NCI-H524 treated with DMSO at 0.1 percent for 48 hours (cell line): ENCODE measurements at regions not wholly inside any gene's neighbourhood (a gene's known extent, or its start where the extent isn't known, plus 50 kb on each side); places are given as distances from the start of the nearest gene placed in this dataset.

ENCODE experiments used
- DNase-seq: peaks from one replicate; lab custom pipeline; 2025; lab: John Stamatoyannopoulos, UW

DNA sequence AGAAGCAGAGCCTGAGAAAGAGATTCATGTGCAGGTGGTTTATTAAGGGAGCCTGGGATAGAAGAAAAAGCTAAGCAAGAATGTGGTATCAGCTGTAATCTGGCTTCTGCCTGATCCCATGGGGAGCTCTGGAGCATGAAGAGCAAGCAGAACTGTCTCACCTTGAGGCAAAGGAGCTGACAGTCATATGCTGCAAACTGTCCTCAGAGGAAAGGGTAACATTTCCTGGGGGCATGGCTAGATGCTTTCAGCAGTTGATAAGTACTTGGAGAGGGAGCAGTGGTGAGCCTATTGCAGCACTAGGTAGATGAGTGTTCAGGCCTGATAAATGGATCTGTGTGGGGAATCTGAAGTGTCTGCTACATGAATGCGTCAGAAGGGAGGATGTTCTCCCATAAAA, 621.5 kb upstream of the BTBD3 start:
- DNase-seq: no peak

DNA sequence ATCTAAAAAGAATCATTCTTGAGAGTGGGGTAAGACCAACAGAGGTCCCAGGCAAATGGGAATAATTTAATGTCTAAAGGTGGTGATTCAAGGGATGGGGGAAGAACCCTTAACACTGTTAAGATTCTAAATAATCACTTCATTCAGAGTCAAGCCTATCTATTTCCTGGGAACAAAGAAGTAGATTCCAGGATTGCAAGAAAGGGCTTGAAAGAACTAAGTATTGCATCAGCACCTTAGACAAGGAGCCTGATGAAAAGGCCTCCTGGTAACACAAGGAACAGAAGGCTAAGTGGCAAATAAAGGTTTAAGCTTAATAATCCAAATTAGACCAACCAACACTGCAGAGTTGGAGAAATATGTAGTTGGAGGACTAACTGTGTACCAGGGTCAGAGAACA, 620.7 kb upstream of the BTBD3 start:
- no peak for DNase-seq

- DNase-seq: no peak
These were observed 616.0 kb upstream of the BTBD3 start for GRCh38 chr20:11301699-11302098.

DNA sequence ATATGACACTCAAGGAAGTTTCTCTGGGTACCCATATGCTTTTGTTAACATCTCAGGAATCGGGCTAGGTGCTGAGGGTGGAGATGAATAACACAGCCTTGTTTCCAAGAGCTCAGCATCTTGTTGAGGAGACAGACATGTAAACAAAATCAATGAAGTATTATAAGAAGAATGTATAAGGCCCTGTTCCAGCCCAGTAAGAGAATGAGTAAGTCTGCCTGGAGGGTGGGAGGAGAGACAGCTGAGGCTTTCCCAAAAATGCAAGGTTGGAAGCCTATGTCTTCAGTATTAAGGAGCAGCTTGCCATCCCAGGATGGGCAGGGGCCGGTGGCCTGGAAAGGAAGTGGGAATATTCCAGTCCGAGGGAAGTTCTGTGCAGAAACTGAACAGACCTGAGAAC, 615.3 kb upstream of the BTBD3 start:
- no peak for DNase-seq

DNA sequence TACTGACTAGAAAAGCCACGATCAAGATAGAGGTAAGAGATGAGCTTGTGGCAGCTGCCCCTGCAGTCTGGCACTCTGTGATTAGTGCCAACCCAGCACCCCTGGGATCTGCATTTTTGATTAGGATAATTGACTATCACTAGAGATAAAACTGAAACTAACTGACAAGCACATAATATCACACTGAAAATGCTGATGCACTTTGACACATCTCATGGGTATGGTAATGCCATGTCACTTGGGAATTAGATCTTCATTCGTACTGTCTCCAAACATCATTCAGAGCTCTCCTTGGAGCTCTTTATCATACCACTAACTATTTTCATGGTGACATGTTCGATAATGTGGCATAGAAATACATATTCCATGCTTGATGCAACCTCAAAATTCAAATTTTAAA, 612.9 kb upstream of the BTBD3 start:
- DNase-seq: no peak

- no peak for DNase-seq
These were observed 612.3 kb upstream of the BTBD3 start for GRCh38 chr20:11305406-11305805.

GRCh38 chr20:11311659-11312224, 606.0 kb upstream of the BTBD3 start:
- no peak for DNase-seq

GRCh38 chr20:11315525-11315924, 602.2 kb upstream of the BTBD3 start:
- DNase-seq: no peak

DNA sequence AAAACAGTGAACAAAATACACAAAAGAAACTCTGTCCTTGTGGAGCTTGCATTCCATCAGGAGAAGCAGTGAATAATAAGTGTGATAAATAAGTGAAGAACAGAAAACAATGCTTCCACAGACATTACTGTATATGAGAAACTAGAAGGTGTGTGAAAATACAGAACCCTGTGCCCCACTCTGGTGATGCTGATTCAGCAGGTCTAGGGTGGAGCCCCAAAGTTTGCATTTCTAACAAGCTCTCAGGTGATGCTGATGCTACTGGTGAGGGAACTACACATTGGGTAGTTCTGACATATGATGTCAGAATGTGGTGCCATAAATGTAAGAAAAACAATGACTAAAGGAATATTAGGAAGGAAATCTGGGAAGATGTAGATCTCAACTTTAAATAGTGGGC, 601.4 kb upstream of the BTBD3 start:
- DNase-seq: no peak

DNA sequence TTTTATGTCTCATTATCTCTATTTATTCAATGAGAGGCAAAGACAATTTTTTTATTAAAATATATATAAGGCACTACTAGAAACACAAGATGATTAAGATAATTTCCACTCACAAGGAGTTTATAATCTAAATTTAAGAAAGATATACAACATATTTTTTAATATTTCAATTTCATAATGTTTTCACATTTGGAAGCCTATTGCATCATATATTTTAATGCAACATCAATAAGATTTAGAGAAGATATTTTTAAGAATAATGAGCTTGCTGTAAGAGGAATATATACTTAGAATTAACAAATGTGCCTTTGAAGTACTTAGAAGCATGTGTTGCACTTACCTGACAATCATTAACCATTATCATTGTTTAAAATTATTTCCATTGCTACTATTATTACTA, 597.7 kb upstream of the BTBD3 start:
- DNase-seq: no peak

DNA sequence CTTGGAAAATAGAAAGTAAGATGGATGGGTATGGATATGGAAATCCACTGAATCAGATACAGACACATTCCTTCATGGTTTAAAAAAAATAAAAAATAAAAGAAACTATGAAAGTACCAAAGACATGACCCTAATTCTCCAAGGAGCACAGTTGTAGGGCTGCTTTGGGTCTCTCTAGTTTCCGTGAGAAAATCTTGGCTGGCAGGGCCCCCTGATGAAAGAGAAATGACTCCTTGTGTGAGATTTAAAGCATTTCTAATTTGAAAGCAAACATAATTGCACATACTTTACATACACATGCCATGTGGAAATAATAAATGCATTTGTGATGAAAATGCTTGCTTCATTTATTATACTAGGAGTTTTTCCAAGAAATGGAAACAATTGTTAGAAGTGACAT, 593.9 kb upstream of the BTBD3 start:
- DNase-seq: no peak

GRCh38 chr20:11324990-11325389, 592.7 kb upstream of the BTBD3 start:
- no peak for DNase-seq

DNA sequence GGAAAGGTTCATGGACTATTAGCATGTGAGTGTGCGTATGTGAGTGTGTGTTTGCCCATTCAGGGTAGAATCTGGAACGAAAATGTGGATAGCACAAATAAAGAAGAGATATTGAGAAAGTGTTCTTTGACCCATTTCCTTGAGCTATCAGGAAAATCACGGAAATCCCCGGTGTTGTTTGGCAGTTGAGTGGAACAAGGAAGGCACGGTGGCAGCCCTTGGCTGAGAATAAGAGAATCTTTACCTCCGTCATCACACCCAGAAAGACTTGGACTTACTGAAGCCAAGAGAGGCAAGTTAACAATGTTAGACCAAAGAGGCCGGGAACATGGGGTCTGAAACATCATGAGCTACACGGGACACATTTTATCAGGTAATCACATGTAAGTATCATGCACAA, 588.9 kb upstream of the BTBD3 start:
- no peak for DNase-seq

GRCh38 chr20:11329271-11329670, 588.4 kb upstream of the BTBD3 start:
- DNase-seq: no peak

DNA sequence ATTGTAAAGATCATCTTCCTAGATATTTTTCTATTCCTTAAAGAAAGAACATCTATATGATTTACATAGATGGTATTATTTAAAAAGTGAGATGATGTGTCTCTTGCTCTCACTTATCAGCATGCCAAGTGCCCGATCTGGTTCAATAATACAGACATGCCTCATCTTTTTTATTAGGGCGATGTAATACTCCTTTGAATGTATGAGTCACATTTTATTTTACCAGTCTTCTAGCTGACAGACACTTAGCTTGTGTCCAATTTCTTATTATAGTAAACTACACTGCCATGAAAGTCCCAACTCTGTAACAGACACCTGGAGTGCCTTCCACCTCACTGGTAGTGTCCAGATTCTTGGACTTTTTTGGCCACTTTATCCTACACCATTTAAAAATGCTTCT, 586.6 kb upstream of the BTBD3 start:
- no peak for DNase-seq

- no peak for DNase-seq
These were observed 585.3 kb upstream of the BTBD3 start for GRCh38 chr20:11332381-11332780.

DNA sequence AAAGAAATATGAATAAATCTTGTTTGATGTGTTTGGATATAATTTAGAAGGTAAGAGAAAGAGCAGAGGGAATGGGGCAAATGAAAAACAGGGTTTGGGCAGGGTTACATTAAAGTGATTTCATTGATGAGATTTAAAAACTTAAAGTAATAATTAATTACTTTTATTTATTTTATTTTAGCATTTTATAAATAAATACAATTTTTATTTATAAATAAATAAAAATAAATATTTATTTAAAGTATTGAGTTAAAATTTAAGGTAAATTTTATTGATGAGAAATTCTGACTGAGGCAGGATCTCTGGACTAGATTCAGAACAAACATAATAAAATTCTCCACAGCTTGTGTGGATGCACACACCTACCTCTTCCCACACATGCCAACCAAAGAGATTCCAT, 584.1 kb upstream of the BTBD3 start:
- DNase-seq: no peak

- DNase-seq: no peak
These were observed 580.1 kb upstream of the BTBD3 start for GRCh38 chr20:11337361-11338130.

DNA sequence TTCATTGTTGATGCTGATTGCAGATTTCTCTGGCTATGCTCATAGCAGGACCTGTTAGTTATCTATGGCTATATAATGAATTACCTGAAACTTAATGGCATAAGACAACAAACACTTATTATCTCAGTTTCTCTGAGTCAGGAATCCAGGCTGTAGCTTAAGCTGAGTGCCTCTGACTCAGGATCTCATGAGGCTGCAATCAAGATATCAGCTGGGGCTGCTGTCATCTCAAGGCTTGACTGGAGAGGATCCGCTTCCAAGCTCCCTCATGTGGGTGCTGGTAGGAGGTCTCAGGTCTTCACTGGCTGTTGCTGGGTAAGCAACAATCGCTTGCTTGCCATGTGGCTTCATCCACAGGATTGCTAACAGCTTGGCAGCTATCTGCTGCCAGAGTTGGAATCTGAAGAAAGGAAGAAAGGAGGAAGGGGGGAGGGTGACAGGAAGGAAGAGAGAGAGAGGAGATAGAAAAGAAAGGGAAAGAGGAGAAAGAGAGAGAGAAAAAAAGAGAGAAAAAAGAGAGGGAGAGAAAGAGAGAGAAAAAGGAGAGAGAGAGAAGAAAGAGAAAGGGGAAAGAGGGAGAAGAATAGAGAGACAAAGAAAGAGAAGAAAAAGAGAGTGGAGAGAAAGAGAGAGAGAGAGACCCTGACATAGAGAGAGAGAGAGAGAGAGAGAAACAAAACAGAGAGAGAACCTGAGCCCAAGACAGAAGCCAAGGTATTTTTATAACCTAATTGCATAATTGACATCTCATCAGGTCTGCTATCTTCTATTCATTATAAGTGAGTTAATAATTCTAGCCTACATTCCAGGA, 579.0 kb upstream of the BTBD3 start:
- no peak for DNase-seq

- no peak for DNase-seq
These were observed 572.8 kb upstream of the BTBD3 start for GRCh38 chr20:11344939-11345338.

DNA sequence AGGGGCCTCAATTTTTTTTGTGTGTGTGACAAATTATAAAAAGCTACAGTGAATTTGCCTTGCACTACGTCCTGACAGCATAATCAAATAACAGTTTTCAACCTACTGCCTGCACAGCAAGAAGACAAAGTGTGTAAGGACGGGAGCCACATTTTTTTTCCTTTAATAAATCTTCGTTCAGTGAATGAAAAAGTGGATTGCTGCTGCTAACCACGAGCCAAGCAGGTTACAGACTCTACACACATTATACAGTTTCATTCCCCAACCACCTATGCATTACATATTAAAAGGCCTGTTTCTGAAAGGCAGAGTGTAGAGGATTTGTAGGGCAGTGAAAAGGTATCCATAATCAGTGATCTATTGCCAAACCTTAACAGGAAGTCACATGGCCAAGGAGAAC, 570.0 kb upstream of the BTBD3 start:
- DNase-seq: no peak

DNA sequence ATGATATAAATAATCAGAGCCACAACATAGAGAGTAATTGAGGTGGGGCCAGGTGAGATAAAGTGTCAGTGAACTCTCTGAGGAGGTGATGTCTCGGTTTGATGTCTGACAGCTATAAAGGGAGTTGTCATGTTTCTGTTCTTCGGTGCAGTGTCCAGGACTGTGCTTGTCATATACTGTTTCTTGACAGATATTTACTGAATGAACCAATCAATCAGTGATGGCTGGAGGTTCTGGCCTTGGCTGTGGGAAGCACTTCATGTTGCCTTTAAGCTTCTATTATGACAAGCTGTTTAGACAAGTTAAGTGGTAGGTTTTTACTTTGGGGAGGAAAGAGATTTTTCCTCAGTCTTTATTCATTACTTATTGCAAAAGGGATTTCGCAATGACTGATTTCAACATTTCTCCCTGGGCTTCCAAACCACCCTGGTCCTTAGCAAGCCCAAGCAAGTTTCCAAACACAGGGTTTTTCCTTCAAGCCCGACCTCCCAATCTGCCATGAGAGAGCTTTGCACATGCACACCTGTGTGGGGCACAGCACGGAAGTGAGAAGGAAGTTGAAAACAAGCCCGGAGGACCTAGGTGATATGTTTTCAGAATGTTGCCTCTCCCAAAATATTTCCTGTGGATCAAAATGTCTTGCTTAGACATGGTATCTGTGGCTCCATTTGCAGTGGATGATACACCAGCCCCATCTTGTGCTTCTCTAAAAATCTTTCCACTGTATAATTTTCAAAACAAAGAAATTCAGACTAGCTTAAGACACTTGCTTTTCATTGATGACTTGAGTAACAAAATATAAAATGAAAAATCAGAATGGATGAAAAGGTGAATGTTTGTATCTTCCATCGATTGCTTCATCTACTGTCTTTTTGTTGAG, 567.3 kb upstream of the BTBD3 start:
- no peak for DNase-seq
